Epithelial cell of proximal tubule (primary cell): ENCODE measurements at regions not wholly inside any gene's neighbourhood (a gene's known extent, or its start where the extent isn't known, plus 50 kb on each side); places are given as distances from the start of the nearest gene placed in this dataset.

ENCODE experiments used
- DNase-seq: peaks from one replicate; pipeline ENCODE4 v3.0.0-alpha.2; 2011; ENCODE audit warnings: low read depth
- H3K4me3 ChIP-seq: 2 replicates; pipeline ENCODE4 v1.5.1; 2011; ENCODE audit warnings: low read depth, mild to moderate bottlenecking, low read length
- CTCF ChIP-seq: conservative IDR thresholded peaks from 2 replicates; pipeline ENCODE4 v1.5.1; 2012; ENCODE audit warnings: low read depth, mild to moderate bottlenecking, low read length

DNA sequence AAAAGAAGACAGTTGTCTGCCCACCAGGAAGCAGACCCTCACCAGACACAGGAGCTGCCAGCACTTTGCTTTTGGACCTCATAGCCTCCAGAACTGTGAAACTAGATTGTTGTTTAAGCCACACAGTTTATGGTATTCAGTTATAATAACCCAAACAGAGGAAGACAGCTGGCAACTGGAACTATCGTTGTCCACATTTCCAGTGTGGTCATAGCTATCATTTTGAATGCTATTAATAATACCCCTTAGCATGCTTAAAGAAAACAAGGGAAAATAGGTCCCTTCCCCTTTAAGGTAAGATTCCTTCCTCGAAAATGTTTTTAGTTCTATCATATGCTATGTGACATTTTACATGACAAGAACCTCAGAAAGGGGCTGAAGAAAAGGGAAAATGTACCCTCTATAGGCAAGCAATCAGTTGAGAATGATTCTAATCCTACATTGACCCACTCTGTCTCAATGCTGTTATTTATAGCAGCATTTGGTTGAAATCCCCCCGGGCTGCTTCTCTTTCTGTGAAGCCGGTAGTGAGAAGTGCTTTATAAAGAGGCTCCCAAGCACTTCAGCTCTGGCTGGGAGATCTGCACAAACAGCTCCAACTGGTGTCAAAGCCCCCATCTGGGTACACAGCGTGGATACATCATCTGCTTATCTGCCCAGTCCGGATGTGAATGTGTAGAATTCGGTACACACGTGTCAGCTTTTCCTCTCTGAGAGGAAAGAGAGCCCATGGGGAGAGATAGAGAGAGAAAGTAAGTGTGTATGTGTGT lies 221.2 kb upstream of the FLRT2 start:
- H3K4me3 ChIP-seq: no peak overlapping the region
- DNase-seq: no peak
- no peak for TF ChIP-seq CTCF

- no peak for TF ChIP-seq CTCF
- no peak for DNase-seq
- no peak overlapping the region for H3K4me3 ChIP-seq
Observed at GRCh38 chr14:85310491-85311272, 219.3 kb upstream of the FLRT2 start.

- no peak for TF ChIP-seq CTCF
- no peak overlapping the region for H3K4me3 ChIP-seq
- no peak for DNase-seq
Observed at GRCh38 chr14:85313560-85314207, 216.3 kb upstream of the FLRT2 start.

- H3K4me3 ChIP-seq: no peak overlapping the region
- no peak for TF ChIP-seq CTCF
- no peak for DNase-seq
Observed at GRCh38 chr14:85315290-85315689, 214.7 kb upstream of the FLRT2 start.

GRCh38 chr14:85315733-85316290 lies 214.1 kb upstream of the FLRT2 start:
- H3K4me3 ChIP-seq: no peak overlapping the region
- TF ChIP-seq CTCF: no peak
- no peak for DNase-seq

GRCh38 chr14:85316701-85317410 lies 213.1 kb upstream of the FLRT2 start:
- no peak for TF ChIP-seq CTCF
- DNase-seq: no peak

More at GRCh38 chr14:85316701-85317410, 213.1 kb upstream of the FLRT2 start:
- H3K4me3 ChIP-seq: no peak overlapping the region
